NCI-H146 treated with DMSO at 0.1 percent for 48 hours (cell line): ENCODE measurements at regions not wholly inside any gene's neighbourhood (a gene's known extent, or its start where the extent isn't known, plus 50 kb on each side); places are given as distances from the start of the nearest gene placed in this dataset.

Source experiments
- DNase-seq: peaks from one replicate; lab custom pipeline; 2025; ENCODE audit not compliant: unreplicated experiment; lab: John Stamatoyannopoulos, UW

DNA sequence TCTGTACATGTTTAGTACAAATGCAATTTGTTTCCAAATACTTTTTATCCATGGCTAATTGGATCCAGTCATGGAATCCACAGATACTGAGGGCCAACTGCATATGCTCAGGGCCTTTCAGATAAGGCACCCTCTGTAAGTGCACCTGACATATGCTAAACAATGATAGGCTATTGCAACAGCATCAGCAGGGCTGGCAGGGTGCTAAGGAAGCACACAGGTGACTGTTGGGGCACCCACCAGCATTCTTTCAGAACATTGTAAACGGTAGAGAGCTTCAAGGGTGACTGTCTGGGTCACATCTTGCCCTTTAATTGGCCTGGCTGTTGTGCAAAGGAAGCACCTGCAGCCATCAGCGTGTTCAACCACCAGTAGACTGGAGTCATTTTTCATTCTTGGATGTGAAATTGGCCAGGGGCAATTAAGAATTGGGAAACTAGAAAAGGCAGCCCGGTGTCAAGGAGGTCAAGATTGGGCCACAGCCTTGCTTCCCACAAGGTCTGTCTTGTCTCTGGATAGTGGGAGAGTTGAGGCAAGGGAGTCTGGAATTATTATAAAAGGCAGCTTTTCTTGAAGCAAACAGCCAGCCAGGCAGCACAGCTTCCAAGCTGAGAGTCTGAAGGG, 129.3 kb upstream of the RAI14 start:
- peak; percentile 18 for DNase-seq

DNA sequence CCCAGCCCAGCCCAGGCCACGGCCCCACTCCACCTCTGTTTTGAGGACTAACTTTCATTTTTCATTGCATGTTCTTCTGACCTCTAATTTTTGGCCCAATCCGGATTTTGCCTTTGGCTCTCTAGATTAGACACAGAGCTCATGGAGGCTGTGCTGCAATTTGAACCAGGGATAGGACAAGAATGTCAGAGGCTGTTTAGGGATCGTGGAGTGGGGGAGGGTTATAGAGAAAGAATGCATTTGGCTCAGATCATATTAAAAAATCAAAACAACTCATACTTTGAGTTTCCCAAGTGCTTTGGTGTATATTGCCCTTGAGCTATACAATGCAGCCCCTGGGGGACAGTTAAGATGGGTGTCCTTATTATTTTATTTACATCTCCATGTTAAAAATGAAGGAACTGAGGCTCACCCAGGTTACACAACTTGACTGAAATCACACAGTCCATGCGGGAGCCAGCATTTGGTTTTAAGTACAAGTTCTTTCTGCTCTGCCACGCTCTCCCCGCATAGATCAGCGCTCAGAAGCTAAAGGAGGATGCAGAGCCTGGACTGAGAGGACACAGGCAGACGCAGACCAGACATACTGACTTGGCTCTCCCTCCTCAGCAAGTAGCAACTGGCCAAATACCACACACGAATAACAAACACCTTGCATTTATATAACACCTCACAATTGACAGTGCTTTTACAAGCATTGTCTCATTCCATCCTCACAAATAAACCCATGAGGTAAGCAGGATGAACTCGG, 126.4 kb upstream of the RAI14 start:
- no peak for DNase-seq

DNA sequence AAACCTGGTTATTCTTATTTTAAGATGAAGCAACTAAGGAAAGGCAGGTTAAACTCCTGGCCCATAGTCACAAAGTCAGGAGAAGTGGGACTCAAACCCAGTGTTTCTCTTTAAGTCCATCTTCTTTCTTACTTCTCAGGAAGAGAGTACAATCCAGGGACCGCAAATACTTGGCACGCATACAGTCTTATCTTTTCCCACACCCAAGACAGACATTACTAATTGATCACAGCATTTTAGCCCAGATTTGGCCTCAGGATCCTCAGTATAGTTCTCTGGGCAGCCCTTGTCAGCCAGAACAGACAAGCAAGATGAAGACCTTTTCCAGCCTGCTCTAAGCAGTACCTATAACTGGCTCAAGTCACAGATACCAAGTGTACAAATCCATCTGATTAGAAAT, 125.5 kb upstream of the RAI14 start:
- no peak for DNase-seq

DNA sequence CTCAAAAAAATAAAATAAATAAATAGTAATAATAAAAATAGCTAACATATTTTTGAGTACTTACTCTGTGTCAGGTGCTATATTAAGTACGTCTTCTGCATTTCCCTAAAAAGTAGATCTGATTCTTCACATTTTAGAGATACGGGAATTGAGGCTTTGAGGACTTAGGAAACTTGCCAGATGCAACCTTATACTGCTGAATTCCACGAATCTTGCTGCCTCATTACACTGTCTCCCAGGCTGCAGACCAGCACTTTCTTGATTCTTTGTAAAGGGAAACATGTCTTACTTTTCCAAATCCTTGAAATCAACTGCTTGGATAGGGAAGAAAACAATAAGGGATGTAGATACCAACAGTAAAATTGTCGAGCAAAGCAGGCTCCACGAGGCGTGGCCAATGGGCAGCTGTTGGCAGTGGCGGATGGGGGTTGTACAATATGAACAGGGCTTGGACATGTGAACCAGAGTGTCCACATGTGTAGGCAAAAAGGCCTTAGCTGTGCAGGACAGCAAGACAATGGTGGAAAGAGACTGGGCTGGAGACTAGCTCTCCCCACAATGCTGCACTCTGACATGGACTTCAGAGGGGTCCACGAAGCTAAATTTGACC, 124.3 kb upstream of the RAI14 start:
- no peak for DNase-seq

DNA sequence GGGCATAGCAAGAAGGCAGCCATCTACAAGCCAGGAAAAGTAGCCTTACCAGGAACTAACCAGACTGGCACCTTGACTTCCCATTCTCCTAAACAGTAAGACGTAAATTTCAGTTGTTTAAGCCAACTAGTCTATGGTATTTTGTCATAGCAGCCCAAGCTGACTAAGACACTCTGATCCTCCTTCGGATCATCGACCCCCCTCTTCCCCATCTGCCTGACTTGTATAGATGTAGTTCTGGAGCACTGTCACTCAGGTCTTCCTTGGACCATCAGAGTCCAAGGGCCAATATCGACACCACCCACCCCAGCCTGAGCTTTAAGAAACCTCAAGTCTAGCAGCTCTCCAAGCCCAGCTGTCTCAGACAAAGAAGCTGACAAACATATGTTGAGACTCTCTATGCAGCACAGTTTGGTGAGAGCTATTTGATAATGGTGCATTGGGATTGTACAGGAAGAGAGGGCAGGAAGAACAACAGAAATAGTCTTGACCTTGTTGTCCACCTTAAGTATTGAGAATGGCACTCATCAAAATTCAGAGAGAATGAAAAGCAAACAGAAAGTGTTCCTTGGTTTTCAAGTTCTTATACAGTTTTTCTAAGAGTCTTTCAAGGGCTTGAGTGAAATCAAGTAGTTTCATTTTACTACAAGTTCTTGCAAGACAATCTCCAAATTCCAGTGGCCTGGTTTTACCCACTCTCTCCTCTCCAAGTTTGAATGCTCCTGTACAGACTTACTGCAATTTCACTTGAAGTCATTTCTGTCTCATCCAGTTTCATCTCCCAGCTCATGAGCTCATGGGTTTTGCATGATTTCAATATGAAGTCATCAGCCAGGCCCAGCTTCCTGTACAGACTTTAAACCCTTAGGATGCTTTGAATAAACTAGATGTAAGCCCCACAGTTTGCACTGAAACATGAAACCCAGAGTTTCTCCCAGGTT, 122.3 kb upstream of the RAI14 start:
- no peak for DNase-seq

DNA sequence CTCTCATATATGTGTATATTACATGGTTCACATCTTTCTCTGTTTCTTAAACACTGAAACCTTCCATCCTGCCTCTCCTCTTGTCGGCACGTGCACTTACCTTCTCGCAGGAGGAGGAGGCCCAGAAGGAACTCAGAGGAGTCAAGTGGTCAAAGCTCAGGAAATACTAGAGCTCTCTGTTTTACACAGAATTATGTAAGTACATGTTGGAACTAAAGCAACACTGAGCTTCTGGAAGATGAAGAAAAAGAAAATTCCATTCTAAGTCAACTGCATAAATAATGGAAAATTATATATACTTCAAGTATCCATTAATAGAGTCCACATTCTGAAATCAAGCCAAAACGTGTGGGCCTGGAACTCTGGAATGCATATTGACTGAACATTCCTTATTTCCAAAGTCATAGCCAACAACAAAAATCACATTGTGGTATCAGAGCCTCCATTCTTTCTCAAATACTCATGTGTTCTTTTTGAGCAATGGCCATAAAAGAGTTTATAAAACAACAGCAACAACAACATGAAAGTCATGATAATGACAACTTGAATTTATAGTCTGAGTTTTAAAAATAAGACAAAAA, 121.5 kb upstream of the RAI14 start:
- DNase-seq: no peak

DNA sequence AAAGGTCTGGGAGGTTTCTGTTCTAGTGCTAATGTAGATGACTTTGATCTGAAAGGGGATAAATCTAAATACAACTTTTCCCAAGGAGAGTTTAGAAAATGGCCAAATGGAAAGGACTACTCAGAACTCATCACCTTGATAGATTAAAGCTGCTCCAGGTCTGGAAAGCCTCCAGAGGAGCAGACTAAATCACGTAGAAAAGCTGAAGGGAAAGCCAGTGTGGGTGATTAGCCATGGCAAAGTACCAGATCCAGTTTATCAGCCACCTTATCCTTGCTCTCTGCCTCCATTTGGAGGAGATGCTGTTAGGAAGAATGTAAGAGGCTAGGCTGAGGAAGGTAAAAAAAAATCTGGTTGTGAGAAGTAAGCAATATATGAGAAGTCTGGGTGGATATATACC, 120.7 kb upstream of the RAI14 start:
- DNase-seq: no peak

DNA sequence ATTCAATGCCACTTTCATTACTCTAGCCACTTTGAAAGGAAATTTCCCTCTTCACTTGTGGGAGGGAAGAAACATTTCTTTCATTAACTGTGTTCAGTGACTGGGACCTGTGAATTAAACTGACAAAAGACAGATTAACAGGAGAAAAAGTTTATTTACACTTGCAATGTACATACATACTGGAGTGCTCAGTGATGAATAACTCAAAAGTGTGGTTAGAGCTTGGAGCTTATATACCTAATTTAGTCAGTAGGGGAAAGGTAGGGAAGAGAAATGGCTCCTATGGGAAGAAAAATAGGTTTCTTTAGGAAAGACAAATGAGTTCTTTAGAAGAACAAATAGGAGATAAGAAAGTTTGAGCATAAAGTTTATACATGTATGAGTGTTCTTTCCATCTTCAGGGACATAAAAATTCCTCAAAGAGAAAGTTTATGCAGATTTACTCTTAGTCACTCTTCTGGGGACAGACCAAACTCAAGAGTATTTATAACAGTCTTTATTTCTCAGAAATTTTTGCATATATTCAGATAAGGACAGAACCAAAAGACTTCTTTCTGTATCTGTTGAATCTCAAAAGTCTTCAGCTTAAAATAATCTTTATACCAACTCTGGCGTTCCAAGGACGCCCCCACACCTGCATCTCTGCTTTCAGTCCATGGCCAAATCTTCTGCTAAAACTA, 120.0 kb upstream of the RAI14 start:
- DNase-seq: no peak

DNA sequence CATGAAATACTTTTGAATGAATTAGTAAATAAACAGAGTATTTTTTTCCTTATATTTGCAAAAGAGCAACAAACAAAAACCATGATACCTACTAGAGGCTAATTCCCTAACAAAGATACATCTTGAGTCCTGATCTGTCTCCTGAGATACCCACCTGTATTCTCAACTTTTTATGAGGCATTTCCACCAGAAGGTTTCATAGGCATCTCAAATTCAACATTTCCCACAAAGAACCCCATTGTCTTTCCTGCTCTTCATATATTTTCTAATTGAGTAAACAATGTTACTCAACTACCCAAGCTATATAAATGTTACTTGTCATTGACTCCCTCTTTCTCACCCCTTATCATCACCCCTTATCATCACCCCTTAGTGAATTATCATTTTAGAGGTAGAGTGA, 119.4 kb upstream of the RAI14 start:
- DNase-seq: no peak

DNA sequence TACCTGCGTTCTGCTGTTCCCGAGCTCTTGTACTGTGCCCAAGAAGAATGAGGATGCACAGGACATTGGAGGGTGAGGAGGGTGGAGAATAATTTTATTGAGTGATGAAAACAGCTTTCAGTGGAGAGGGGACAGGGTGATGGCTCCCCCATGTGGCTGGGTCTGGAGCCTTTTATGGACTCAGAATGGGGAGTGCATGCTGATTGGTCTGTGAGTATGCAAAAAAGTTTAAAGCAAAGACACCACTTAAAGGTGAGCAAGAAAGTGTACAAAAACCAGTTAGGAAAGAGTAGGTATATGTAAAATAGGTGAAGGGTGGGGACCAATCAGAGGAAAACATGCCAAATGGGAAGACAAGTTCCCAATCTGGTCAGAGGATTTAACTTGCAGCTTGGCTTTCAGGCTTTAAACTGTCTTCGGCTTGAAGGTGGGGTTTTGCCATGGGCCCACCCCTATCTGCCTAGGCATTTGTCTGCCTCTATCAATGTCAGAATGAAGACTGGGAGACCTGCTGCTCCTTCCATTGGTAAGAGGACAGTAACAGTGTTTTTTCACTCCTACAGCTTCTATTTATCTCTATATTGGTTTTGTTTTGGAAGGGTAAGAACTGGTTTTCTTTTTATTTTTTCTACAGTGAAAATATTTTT, 118.0 kb upstream of the RAI14 start:
- no peak for DNase-seq

DNA sequence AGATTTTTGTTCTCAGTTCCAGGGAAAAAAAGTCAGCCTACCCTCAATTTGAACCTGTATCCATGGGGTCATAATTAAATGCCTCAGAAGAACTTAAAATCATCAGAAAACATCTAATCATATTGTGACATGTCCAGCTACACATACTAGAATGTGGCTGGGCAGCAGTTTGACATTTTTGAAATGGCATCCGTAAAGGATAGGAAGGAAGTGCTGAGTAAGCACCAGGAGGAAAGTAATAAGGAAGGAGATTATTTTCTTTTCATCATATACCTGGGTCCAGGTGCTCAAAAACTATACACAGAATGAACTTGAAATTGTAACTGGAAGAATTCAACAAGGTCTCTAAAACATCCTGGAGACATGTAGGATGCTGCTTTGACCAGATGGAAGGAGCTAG, 116.9 kb upstream of the RAI14 start:
- DNase-seq: no peak

DNA sequence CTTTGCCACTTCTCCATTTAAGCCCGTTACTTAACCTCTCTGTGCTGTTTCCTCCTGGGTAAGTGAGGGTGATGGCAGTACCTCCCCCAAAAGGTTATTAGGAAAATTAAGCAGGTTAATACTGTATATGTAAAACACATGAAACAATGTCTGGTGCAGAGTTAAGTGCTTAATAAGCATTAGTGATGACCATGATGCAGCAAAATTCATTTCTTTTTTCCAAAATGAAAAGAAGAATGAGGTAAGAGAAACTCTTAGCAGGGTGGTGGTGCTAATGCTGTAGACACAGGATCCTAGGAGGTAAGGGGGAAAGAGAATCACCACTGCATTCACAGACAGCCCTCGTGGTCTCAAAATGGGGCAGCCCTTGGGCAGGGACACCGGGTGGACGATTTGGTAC, 115.1 kb upstream of the RAI14 start:
- DNase-seq: no peak

DNA sequence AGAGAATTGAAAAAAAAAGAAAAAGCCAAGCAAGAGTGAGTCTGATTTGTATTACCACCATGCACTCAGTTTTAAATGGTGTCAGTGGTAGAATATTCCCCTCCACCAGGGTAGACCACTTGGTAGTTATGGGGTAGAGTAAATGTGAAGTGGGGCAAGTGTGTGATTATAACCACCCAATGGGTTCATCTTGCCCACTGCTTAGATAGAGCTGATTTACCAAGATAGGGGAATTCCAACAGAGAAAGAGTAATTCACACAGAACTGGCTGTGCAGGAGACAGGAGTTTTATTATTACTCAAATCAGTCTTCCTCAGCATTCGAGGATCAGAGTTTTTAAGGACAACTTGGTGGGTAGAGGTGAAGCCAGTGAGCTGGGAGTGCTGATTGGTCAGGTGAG, 113.3 kb upstream of the RAI14 start:
- DNase-seq: no peak

DNA sequence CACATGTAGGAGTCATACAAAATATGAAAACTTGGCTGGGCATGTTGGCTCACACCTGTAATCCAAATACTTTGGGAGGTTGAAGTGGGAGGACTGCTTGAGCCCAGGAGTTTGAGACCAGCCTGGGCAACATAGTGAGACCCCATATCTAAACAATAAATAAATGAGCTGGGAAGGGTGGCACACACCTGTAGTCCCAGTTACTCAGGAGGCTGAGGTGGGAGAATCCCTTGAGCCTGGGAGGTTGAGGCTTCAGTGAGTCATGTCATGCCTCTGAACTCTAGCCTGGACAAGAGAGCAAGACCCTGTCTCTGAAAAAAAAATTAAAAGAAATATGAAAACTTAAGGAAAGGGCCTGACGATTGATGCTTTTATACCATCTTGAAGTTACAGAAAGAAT, 112.4 kb upstream of the RAI14 start:
- DNase-seq: no peak

DNA sequence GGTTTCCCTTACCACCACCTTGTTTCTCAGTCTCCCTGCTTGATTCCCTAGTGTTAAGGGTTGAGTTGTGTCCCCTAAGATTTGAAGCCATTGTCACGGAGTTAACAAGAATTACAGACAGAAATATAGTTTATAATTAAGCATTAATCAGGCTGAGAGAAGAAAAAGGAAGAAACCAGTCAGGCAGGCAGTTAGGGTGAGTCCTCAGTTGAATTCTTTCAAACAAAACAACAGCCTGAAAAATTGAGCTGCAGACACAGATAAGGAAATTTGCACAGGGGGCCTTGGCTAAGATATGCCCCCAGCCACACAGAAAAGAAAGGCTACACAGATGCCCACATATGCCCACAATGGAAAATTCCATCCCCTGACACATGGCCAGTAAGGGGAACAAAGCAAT, 111.7 kb upstream of the RAI14 start:
- no peak for DNase-seq

DNA sequence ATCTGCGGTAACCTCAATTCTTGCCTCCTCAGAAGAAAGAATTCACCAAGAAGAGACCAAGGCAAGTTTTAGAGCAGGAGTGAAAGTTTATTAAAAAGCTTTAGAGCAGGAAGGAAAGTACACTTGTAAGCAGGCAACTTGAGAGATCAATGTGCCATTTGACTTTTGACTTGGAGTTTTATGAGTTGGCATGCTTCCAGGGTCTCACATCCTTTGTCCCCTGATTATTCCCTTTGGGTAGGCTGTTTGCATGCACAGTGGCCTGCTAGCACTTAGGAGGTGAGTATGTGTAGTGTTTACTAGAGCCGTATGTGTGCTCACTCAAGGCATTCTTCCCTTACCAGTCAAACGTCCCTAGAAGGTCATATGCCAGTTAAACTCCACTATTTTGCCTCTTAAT, 111.0 kb upstream of the RAI14 start:
- DNase-seq: no peak

DNA sequence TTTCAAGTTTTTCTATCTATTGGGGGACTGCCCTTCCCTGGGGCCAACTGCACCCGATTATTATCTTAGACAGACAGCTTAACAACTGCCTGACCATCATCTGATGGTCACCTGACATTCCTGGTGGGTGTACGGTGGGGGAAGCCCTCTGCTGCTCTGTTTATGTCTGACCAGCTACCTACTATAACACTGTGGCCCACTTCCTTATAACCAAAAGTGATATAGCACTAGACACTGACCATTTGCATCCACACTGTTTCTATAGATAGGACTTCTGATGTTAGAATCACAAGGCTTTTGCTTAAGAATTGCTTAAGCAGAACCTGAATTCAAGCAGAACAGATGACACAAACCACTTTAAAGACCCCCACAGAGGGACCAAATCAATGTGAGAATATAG, 110.5 kb upstream of the RAI14 start:
- DNase-seq: no peak

DNA sequence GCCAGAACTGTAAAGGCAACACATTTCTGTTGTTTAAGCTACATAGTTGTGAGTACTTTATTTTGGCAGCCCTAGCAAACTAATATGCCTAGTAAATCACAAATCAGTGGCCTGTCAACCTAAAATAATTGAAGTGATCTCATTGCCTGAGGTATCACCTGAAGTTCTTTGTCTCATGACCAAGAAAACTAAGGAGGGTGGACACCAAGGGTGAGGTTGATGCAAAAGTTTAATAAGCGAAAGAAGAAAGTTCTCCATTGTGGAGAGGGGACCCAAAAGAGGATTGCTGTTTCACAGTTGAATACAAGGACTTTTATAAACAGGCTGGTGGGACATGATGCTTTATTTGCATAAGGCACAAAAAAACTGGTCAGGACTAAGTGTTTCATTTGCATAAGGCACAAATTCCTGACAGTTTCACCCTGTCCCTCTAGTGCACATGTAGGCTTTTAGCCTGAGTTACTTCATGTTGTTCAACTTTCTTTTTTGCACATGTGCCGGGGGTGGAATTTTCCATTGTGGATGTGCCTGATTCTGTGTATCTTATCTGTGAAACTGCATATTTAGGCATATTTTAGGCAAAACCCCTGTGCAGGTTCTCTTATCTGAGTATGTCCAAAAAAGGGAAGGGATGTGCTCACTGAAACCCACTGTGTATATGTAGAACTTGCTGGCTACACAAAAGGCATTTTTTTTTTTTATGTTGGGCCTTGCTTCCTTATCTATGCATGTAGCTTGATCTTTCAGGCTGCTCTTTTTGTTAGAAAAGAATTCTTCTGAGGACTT, 108.6 kb upstream of the RAI14 start:
- no peak for DNase-seq

DNA sequence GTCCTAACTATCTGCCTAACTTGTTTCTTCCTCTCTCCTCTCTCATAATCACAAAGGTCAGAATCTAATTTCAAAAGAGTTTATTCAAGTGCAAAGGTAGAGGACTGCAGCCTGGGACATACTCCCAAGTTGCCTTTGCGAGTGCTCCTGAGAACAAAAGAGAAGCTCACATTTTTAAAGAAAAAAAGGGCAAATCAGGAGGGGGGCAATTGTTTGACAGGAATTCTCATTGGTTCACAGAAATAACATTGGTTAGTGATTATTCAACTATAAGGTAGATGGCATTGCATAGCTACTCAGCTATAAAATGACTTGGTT, 108.1 kb upstream of the RAI14 start:
- DNase-seq: no peak

DNA sequence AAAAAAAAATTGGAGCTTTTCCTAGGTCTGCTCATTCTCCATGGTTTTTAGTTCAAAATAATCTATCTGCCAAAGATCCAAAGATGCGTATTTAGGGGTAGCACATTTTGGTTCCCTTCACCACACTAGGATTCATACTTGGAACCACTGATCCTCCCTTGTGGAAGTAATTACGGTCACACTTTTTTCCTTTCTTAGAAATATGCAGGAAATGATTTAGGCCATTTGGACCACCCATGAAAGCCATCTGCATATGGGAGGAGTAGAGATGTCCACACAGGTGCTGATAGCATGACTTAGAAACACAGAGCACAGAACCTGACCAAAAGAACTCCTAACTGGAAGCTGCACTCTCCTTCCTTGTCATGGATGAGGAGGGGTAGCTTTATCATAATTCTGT, 105.9 kb upstream of the RAI14 start:
- no peak for DNase-seq
